Lower lobe of right lung (tissue), 2 donors: ENCODE measurements at regions not wholly inside any gene's neighbourhood (a gene's known extent, or its start where the extent isn't known, plus 50 kb on each side); places are given as distances from the start of the nearest gene placed in this dataset.

Experiments used
- ATAC-seq, 2 donors: fragments of 200-7000 bp; cut with Tn5 transposase; one replicate each; pipeline ENCODE4 v1.9.1; 2020 to 2022; ENCODE audit warnings: mild to moderate bottlenecking in 2 of 2, moderate library complexity in 2 of 2
- DNase-seq: peaks from one replicate; pipeline ENCODE4 v3.0.0-alpha.2; 2020
- H3K27ac ChIP-seq: fragments of 200-600 bp; one replicate; pipeline ENCODE4 v1.8.0; 2022
- H3K27me3 ChIP-seq: fragments of 200-600 bp; one replicate; pipeline ENCODE4 v1.8.0; 2022; ENCODE audit warnings: low read depth
- H3K36me3 ChIP-seq: fragments of 200-600 bp; one replicate; pipeline ENCODE4 v1.8.0; 2022; ENCODE audit warnings: mild to moderate bottlenecking
- H3K4me1 ChIP-seq: fragments of 200-600 bp; one replicate; pipeline ENCODE4 v1.8.0; 2022
- H3K4me3 ChIP-seq: fragments of 200-600 bp; one replicate; pipeline ENCODE4 v1.8.0; 2022; ENCODE audit warnings: mild to moderate bottlenecking
- H3K9me3 ChIP-seq: fragments of 200-600 bp; one replicate; pipeline ENCODE4 v1.8.0; 2022
- CTCF ChIP-seq: fragments of 200-600 bp; IDR thresholded peaks from one replicate; pipeline ENCODE4 v1.8.0; 2022; ENCODE audit warnings: antibody characterized with exemption, mild to moderate bottlenecking
- intact Hi-C: fragments of 100-400 bp; cut with DNase I; formaldehyde crosslinking; loops from one replicate; pipeline ENCODE4 v1.11.0; 2022
- donor health status: DM: no; HTN: yes; CAD: no; lungs with severe emphysema.

- Histone ChIP-seq H3K27me3 (no peaks in the 10 kb centered on the region), H3K4me1 (peaks cover 8% of the 10 kb centered on the region), H3K9me3 (no peaks in the 10 kb centered on the region), H3K27ac (no peak overlapping the region), H3K36me3 (no peaks in the 10 kb centered on the region), H3K4me3 (no peak overlapping the region)
- TF ChIP-seq CTCF, result no peak
- ATAC-seq (peak; percentile 93 to 99), DNase-seq (no peak)
- intact Hi-C loops, result no loop called here
These were observed 189.1 kb upstream of the ANKRD55 start for GRCh38 chr5:56422076-56422762.

DNA sequence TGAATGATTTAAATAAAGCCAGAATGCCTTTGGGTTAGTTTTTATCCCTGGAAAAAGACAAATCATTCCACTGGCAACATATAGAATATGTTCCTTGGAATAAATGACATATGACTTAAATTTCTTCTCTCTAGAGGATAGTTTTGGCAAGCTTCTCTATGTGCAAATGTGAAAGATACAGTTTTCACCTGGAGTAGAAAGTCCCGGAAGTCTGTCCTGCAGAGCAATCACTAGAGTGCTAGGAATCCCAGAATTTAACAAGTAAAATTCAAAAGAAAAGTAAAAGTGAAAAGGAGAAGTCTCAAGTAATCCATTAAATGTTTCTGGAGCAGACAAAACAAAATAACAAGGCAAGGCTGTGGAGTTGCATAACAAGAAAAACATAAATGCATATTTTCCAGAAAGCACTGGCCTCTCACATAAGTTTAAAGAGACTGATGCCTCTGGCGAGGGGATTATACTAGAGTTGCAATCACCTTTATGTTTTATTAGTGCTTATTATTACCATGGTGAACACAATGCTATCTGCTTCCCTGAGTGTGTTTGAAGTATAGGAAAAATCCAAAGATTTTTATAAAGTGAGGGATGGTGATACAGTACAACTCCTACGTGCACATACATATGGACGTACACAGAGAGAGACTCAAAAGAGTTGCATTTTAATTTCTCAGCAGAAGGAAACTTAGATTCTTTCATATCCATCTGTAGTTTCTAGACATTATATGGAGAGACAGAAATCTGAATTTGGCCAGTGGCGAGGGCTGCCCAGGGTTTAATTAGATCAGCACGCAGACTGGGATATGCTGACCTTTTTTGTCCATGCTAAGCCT, 188.3 kb upstream of the ANKRD55 start:
- no peak overlapping the region for H3K27ac ChIP-seq

GRCh38 chr5:56420323-56420722, 187.2 kb upstream of the ANKRD55 start:
- intact Hi-C loops, result no loop called here

More for the DNA sequence above, 188.3 kb upstream of the ANKRD55 start:
- intact Hi-C loops, result no loop called here
- no peak for TF ChIP-seq CTCF
- no peaks in the 10 kb centered on the region for H3K36me3 ChIP-seq
- H3K9me3 ChIP-seq, result no peaks in the 10 kb centered on the region
- ATAC-seq, result no peak
- no peak for DNase-seq
- H3K4me1 ChIP-seq, result peaks cover 11% of the 10 kb centered on the region
- H3K27me3 ChIP-seq, result no peaks in the 10 kb centered on the region
- H3K4me3 ChIP-seq, result no peak overlapping the region

DNA sequence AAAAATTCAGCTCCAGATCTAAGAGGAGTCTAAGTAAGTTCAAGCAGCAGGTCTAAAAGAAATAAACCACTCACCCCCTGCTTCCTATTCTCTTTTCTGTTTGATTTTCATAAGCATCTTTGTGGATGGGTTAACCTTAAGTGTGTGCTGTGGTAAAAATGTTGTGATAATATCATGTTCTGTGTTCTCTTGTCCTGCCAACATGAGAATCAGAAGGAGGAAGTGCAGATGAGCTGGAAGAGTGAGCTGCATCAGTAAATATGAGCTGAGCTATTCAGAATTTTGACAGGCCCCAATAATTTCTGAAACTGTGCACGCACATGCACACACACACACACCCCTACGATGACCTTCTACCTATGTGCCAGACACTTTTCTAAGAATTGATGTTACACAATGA, 186.5 kb upstream of the ANKRD55 start:
- no peaks in the 10 kb centered on the region for H3K36me3 ChIP-seq
- intact Hi-C loops, result no loop called here
- DNase-seq (no peak), ATAC-seq (no peak)
- H3K27me3 ChIP-seq, result no peaks in the 10 kb centered on the region
- H3K4me3 ChIP-seq, result no peak overlapping the region
- TF ChIP-seq CTCF, result no peak
- H3K27ac ChIP-seq, result no peak overlapping the region
- H3K4me1 ChIP-seq, result peaks cover 26% of the 10 kb centered on the region
- H3K9me3 ChIP-seq, result no peaks in the 10 kb centered on the region

More at GRCh38 chr5:56420323-56420722, 187.2 kb upstream of the ANKRD55 start:
- no peaks in the 10 kb centered on the region for H3K36me3 ChIP-seq
- DNase-seq (no peak), ATAC-seq (no peak)
- no peak overlapping the region for H3K27ac ChIP-seq
- no peaks in the 10 kb centered on the region for H3K9me3 ChIP-seq
- no peaks in the 10 kb centered on the region for H3K27me3 ChIP-seq
- H3K4me3 ChIP-seq, result no peak overlapping the region
- peaks cover 21% of the 10 kb centered on the region for H3K4me1 ChIP-seq
- TF ChIP-seq CTCF, result no peak

GRCh38 chr5:56415356-56415765, 182.2 kb upstream of the ANKRD55 start:
- Histone ChIP-seq H3K36me3 (no peaks in the 10 kb centered on the region), H3K27me3 (no peaks in the 10 kb centered on the region), H3K4me1 (peaks cover 38% of the 10 kb centered on the region), H3K9me3 (no peaks in the 10 kb centered on the region), H3K4me3 (no peak overlapping the region), H3K27ac (peak overlapping the region; percentile 66)
- intact Hi-C loops, result no loop called here
- no peak for TF ChIP-seq CTCF
- peak; percentile 74 for DNase-seq
- ATAC-seq, result peak; percentile 88 to 89
